Skeletal muscle tissue (tissue), 3 donors: ENCODE measurements at regions not wholly inside any gene's neighbourhood (a gene's known extent, or its start where the extent isn't known, plus 50 kb on each side); places are given as distances from the start of the nearest gene placed in this dataset.

Experiments used
- H3K27ac ChIP-seq: one replicate; pipeline ENCODE4 v1.7.0; 2013; ENCODE audit warnings: mild to moderate bottlenecking, low read depth, low read length, inconsistent platforms
- H3K27me3 ChIP-seq, 3 donors: one replicate each; pipeline ENCODE4 v1.7.0; 2013; ENCODE audit warnings: low read length in 3 of 3; ENCODE audit not compliant: control insufficient read depth in 3 of 3, insufficient read depth in 3 of 3
- H3K36me3 ChIP-seq, 3 donors: one replicate each; pipeline ENCODE4 v1.7.0; 2013; ENCODE audit warnings: low read length in 3 of 3; ENCODE audit not compliant: control insufficient read depth in 3 of 3, insufficient read depth in 3 of 3
- H3K4me1 ChIP-seq, 3 donors: one replicate each; pipeline ENCODE4 v1.7.0; 2013; ENCODE audit warnings: low read length in 3 of 3, mild to moderate bottlenecking in 3 of 3; ENCODE audit not compliant: control insufficient read depth in 3 of 3, insufficient read depth in 3 of 3
- H3K4me3 ChIP-seq, 3 donors: one replicate each; pipeline ENCODE4 v1.7.0; 2013; ENCODE audit warnings: low read length in 3 of 3
- H3K9ac ChIP-seq, 3 donors: one replicate each; pipeline ENCODE4 v1.7.0; 2013; ENCODE audit warnings: low read length in 3 of 3, mild to moderate bottlenecking in 3 of 3, moderate library complexity in 2 of 3, low read depth in 1 of 3
- H3K9me3 ChIP-seq, 3 donors: one replicate each; pipeline ENCODE4 v1.7.0; 2013; ENCODE audit warnings: low read length in 3 of 3; ENCODE audit not compliant: control insufficient read depth in 3 of 3
- donor health status: Osteomylitis.

DNA sequence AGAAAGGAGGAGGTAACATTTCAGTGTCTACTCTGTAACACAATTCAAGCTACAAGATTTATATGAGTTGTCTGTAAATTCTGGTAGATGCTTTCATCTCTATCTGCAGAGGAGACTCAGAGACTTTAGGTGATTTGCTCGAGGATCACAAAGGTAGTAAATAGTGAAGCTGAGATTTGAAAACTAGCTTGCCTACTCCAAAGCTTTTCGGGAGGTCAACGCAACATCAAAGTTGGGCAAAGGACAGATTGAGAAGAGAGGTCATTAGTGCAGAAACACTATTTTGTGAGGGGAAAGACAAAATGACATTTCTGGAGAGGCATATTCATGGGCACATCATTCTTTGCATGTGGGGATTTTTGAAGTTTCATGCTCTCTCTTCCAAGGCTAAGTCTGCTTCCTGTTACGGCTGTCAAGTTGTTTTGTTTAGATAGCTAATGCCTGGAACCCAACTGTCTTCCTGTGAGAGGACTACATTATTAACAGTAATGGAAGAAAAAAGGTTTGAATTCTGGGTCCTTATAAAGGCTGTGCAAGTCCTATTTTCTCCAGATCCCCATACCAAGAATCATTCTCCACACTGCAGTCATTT is 413.5 kb upstream of the ZNF462 start:
- Histone ChIP-seq H3K9me3 (no peaks in the 10 kb centered on the region), H3K4me1 (peaks cover 6 to 13% (median 10%) of the 10 kb centered on the region in 3 donors), H3K9ac (no peak overlapping the region), H3K4me3 (no peak overlapping the region), H3K27me3 (no peaks in the 10 kb centered on the region), H3K27ac (peak overlapping the region; percentile 72), H3K36me3 (no peaks in the 10 kb centered on the region)

DNA sequence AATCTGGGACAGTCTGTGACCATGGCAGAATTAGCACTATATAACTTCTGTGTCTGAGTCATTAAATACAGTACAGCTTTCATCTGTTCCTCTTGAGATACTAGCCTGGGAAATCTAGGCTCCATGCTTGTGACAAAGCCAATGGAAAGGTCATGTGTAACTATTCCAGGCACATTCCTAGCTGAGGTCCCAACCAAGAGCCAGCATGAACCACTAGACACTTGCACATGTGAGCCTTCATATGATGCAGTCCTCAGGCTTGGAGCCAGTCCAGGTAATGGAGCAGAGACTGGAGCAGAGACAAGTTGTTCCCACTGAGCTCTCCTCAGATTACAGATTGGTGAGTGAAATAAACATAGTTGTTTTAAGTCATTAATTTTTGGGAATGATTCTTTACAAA is 412.4 kb upstream of the ZNF462 start:
- Histone ChIP-seq H3K9me3 (no peaks in the 10 kb centered on the region), H3K27ac (peak overlapping the region; percentile 72), H3K36me3 (no peaks in the 10 kb centered on the region), H3K4me1 (peaks cover 6 to 13% (median 10%) of the 10 kb centered on the region in 3 donors), H3K27me3 (no peaks in the 10 kb centered on the region), H3K9ac (no peak overlapping the region), H3K4me3 (no peak overlapping the region)

DNA sequence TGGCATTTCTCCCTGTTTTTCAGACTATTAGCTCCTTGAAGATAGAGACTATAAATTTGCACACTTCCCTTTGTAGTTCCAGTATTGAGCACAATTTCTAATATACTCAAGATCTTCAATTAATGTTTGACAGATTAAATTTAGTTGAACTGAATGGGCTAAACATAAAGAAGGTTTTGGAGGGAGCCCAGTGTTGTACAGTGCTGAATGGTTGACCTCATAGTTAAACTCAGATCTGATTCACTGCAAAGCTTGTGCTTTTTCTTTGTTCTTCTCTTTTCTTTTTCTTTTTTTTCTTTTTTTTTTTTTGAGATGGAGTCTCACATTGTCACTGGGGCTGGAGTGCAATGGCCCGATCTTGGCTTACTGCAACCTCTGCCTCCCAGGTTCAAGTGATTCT is 411.7 kb upstream of the ZNF462 start:
- Histone ChIP-seq H3K36me3 (no peaks in the 10 kb centered on the region), H3K4me3 (no peak overlapping the region), H3K9ac (no peak overlapping the region), H3K4me1 (peaks cover 6 to 13% (median 10%) of the 10 kb centered on the region in 3 donors), H3K27ac (peak overlapping the region; percentile 72), H3K27me3 (no peaks in the 10 kb centered on the region), H3K9me3 (no peaks in the 10 kb centered on the region)

DNA sequence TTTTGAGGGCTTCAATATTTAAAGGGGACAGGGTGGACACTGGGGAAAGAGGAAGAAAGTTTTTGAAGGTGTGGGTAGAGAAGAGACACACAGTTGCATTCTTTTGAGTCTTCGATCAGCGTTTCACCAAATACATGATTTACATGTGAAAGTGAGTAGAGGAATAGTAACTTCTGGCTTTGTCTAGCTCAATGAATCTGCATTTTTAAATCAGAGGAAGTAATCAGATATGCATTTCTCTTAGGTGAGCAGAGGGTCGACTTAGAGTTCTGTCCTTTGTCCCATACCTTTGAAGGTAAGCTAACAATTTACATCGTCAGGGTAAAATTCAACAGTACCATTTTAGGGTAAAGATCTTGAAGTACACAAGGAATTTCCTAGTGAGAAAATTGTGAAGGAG is 406.4 kb upstream of the ZNF462 start:
- Histone ChIP-seq H3K9ac (no peak overlapping the region), H3K27me3 (no peaks in the 10 kb centered on the region), H3K4me1 (no peaks in the 10 kb centered on the region), H3K4me3 (no peak overlapping the region), H3K9me3 (no peaks in the 10 kb centered on the region), H3K27ac (no peak overlapping the region), H3K36me3 (no peaks in the 10 kb centered on the region)

DNA sequence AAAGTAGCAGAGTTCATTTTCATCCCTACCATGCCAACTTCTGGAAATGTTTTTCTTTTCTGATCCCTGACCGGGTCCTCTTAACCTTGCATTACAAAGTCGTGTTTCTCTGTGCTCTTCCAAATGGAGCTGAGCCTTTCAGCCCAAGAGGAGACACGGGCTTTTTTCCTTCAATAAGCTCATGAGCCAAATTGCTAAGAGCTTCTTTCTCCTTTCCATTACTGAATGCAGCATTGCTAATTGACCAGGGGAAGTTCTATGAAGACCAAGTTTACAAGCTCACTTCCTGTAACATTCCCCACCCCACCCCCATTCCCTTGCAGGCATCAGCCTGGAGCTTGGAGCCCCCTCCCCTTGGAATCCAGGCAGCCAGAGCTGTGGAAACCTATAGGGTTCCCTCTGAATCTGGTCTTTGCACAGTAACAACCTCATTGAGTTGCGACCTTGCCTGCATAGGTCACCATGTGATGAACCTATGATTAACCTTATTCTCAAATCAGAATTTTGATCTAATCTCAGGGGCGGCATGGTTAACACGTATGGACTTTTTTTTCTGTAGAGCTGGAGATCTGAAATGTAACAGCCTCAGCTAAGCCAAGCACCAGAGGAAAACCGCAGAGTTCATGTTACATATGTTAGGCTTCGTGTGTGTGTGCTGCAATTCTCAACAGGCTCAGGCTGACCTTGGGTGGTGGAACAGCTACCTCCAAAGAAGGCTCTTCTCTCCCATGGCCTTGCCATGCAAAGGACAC is 395.7 kb upstream of the ZNF462 start:
- Histone ChIP-seq H3K9me3 (no peaks in the 10 kb centered on the region), H3K27me3 (no peaks in the 10 kb centered on the region), H3K36me3 (no peaks in the 10 kb centered on the region), H3K9ac (no peak overlapping the region), H3K4me1 (peaks cover 0 to 5% (median 2%) of the 10 kb centered on the region in 3 donors), H3K4me3 (no peak overlapping the region), H3K27ac (no peak overlapping the region)

DNA sequence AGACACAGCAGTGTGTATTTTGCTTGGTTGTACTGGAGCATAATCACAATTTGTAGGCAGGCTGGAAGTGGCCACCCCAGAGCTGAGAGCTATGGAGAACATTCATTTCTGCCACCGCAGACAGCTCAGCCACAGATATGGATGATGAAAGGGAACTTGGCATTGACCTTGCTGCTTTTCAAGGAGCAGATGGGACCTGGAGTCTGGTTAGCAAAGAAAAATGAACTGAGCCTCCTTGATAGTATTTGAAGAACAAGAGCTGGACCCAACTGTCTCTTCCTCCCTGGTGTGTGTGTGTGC is 395.2 kb upstream of the ZNF462 start:
- H3K4me3 ChIP-seq: no peak overlapping the region
- no peaks in the 10 kb centered on the region for H3K27me3 ChIP-seq
- H3K36me3 ChIP-seq: no peaks in the 10 kb centered on the region
- H3K9ac ChIP-seq: no peak overlapping the region
- no peak overlapping the region for H3K27ac ChIP-seq
- H3K9me3 ChIP-seq: no peaks in the 10 kb centered on the region
- H3K4me1 ChIP-seq: peaks cover 0 to 5% (median 2%) of the 10 kb centered on the region in 3 donors

DNA sequence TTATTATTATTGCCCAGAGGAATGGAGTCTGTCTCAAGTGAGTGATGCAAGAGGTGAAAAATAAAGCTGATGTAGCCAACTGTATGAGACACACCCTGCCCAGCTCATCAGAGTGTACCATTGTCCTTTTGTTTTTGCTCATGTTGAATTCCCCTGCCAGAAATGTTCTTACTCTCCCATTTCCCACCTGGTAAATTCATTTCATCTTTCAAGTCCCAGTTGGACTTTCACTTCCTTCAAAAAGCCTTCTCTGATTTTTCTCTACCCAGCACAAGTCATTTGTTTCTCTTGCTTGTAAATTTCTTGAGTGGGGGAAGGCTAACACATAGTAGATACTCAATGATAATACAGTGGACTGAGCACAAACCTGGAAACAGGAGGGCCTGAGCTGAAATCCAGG is 394.5 kb upstream of the ZNF462 start:
- Histone ChIP-seq H3K9me3 (no peaks in the 10 kb centered on the region), H3K4me1 (peaks cover 0 to 5% (median 2%) of the 10 kb centered on the region in 3 donors), H3K27me3 (no peaks in the 10 kb centered on the region), H3K36me3 (no peaks in the 10 kb centered on the region), H3K27ac (no peak overlapping the region), H3K9ac (no peak overlapping the region), H3K4me3 (no peak overlapping the region)

DNA sequence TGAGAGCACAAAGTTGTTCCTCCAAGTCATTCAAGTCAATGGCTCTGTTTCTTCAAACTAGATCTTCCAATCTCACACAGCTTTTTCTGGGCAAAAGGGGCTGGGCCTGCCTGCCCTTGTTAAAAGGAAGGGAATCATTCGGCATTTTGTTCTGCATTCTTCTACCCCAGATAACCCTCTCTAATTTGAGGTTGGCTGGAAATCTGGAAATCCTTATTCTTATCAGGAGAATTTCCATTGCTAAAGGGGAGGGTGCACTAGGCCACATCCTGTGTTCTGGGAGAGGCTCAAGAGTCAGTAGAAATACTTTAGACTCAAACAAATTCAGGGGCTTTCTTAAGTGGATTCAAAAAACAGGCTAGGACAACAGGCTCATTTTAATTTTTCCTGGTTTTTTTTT is 384.7 kb upstream of the ZNF462 start:
- no peaks in the 10 kb centered on the region for H3K27me3 ChIP-seq
- H3K36me3 ChIP-seq: no peaks in the 10 kb centered on the region
- H3K4me1 ChIP-seq: peaks cover 10 to 11% (median 11%) of the 10 kb centered on the region in 3 donors
- H3K27ac ChIP-seq: no peak overlapping the region
- H3K9ac ChIP-seq: no peak overlapping the region
- no peaks in the 10 kb centered on the region for H3K9me3 ChIP-seq
- H3K4me3 ChIP-seq: no peak overlapping the region

DNA sequence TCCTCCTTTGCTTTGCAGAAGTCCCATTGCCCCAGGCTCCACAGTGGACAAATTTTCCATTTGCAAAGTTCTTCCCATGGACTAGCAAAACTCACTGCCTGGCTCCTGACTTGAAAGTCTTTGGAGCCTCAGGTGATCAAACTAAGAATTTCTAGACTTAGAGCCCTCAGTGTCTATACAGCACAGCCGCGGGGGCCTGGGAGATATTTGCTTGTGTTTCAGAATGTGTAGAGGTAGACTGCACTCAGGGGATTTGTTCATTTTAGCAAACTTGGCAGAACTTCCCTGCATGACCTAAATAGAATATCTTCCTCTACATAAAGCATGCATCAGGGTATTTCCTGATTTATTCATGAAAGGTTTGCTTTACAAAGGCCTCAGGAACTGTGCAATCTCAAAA is 384.2 kb upstream of the ZNF462 start:
- H3K4me1 ChIP-seq: peaks cover 10 to 11% (median 11%) of the 10 kb centered on the region in 3 donors
- no peak overlapping the region for H3K4me3 ChIP-seq
- no peaks in the 10 kb centered on the region for H3K9me3 ChIP-seq
- H3K36me3 ChIP-seq: no peaks in the 10 kb centered on the region
- no peaks in the 10 kb centered on the region for H3K27me3 ChIP-seq
- H3K9ac ChIP-seq: no peak overlapping the region
- no peak overlapping the region for H3K27ac ChIP-seq

DNA sequence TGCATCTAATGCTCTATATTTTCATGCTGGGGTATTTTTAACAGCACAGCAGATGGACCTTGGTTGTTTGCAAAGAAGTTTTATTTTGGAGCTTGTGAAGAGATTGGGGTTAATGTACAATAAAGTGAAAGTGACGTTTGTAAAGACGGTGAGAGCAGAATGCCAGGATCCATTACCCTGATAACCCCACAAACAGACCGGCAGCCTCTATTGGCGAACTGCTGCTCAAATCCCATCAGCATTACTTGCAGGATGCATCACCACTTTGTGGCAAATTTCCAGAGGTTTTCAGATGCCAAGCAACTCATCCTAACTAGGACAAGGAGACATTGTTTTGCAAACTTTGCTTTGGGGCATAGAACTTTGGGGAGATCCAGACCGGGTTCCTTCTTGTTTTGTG is 383.3 kb upstream of the ZNF462 start:
- H3K36me3 ChIP-seq: no peaks in the 10 kb centered on the region
- no peaks in the 10 kb centered on the region for H3K27me3 ChIP-seq
- no peak overlapping the region for H3K4me3 ChIP-seq
- H3K4me1 ChIP-seq: peaks cover 10 to 11% (median 11%) of the 10 kb centered on the region in 3 donors
- no peak overlapping the region for H3K9ac ChIP-seq
- H3K27ac ChIP-seq: no peak overlapping the region
- no peaks in the 10 kb centered on the region for H3K9me3 ChIP-seq
